Endodermal cell (in vitro differentiated cells): ENCODE measurements at regions not wholly inside any gene's neighbourhood (a gene's known extent, or its start where the extent isn't known, plus 50 kb on each side); places are given as distances from the start of the nearest gene placed in this dataset.
"Not testable (repeated sequence)": the region's sequence is repeated elsewhere in the genome, so short reads cannot be mapped to it uniquely, and the experiment has no call there.

ENCODE experiments used
- DNase-seq: peaks from one replicate; pipeline ENCODE4 v3.0.0-alpha.2; 2017
- H3K27ac ChIP-seq: 2 replicates; pipeline ENCODE4 v1.5.1; 2013; ENCODE audit warnings: mild to moderate bottlenecking, low read depth, low read length, moderate library complexity
- H3K27me3 ChIP-seq: 2 replicates; pipeline ENCODE4 v1.6.1; 2013; ENCODE audit warnings: mild to moderate bottlenecking, low read length, moderate library complexity; ENCODE audit not compliant: insufficient read depth, control insufficient read depth, poor library complexity, severe bottlenecking
- H3K36me3 ChIP-seq: 2 replicates; pipeline ENCODE4 v1.7.0; 2013; ENCODE audit warnings: mild to moderate bottlenecking, low read length, moderate library complexity; ENCODE audit not compliant: control insufficient read depth, insufficient read depth
- H3K4me1 ChIP-seq: one replicate; pipeline ENCODE4 v1.7.0; 2013; ENCODE audit warnings: low read length; ENCODE audit not compliant: control insufficient read depth, insufficient read depth
- H3K4me3 ChIP-seq: 2 replicates; pipeline ENCODE4 v1.5.1; 2013; ENCODE audit warnings: mild to moderate bottlenecking, low read length, moderate library complexity
- H3K9ac ChIP-seq: 2 replicates; pipeline ENCODE4 v1.6.1; 2013; ENCODE audit warnings: mild to moderate bottlenecking, low read length, moderate library complexity; ENCODE audit not compliant: poor library complexity, severe bottlenecking; ENCODE audit errors: extremely low read depth
- H3K9me3 ChIP-seq: 2 replicates; pipeline ENCODE4 v1.6.1; 2013; ENCODE audit warnings: mild to moderate bottlenecking, low read length, moderate library complexity; ENCODE audit not compliant: control insufficient read depth
- H3K27ac Mint-ChIP-seq: 2 replicates; pipeline ENCODE4 v1.8.0; 2020; ENCODE audit warnings: mixed read lengths
- H3K27me3 Mint-ChIP-seq: 2 replicates; pipeline ENCODE4 v1.8.0; 2021; ENCODE audit warnings: mild to moderate bottlenecking, mixed read lengths; ENCODE audit not compliant: insufficient read depth
- H3K36me3 Mint-ChIP-seq: 2 replicates; pipeline ENCODE4 v1.8.0; 2020; ENCODE audit warnings: low read depth, mixed read lengths
- H3K4me1 Mint-ChIP-seq: 2 replicates; pipeline ENCODE4 v1.8.0; 2020; ENCODE audit warnings: mixed read lengths
- H3K4me3 Mint-ChIP-seq: 2 replicates; pipeline ENCODE4 v1.8.0; 2020; ENCODE audit warnings: mild to moderate bottlenecking, moderate library complexity, mixed read lengths
- H3K9me3 Mint-ChIP-seq: 2 replicates; pipeline ENCODE4 v1.8.0; 2020; ENCODE audit warnings: mild to moderate bottlenecking, mixed read lengths
- WGBS, 2 experiments: methylation state at CpG; one replicate each; pipeline versions ENCODE4 v1.1.5 to v1.1.7; 2013; ENCODE audit warnings: missing lambda C conversion rate in 2 of 2, mixed read lengths in 1 of 2; ENCODE audit not compliant: insufficient coverage in 1 of 2, insufficient read length in 1 of 2; 5-methylcytosine and 5-hydroxymethylcytosine counted together
- TF ChIP-seq, protein P1 (sequence below): fragments of 200-600 bp; sonication (generic); conservative IDR thresholded peaks from 2 replicates; pipeline ENCODE4 v1.5.0; 2021; ENCODE audit warnings: antibody characterized with exemption, mild to moderate bottlenecking

DNA sequence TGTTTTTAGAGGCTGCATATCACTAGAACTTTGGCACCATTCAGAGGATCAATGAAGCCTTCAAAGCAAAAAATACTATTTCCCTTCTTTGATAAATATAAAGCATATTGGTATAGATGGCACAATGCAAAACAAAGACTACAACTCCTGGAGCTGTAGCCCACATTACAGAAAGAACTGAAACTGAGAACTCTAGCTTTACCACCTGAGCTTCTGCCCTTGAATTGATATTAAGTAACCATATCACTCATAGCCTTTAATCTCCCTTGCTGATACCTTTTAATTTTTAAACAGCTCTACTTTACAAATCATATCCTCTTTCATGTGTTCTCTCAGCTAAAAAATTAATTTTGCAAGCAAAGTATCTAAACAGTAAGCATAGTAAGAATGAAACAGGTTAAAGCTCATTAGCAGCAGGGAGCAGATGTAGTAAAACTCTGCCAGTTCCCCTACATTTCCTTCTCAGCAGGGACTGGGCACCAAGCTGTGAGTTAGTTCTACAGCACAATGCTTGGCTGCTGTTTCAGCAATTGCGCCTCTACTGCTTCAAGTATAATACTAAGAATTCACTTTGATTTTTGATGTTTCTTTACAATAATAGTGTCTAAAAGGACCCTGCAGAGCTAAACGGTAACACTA lies 97.9 kb upstream of the NANOGP8 start:
- WGBS, 2 experiments, result 0% methylated on average over 1 of the region's 2 CpGs; no CpG with 5 or more reads in 1 of the 2 experiments
- H3K9me3 Mint-ChIP-seq, result peaks cover 3% of the 10 kb centered on the region
- peaks cover 4% of the 10 kb centered on the region for H3K36me3 Mint-ChIP-seq
- Histone ChIP-seq H3K27me3 (no peaks in the 10 kb centered on the region), H3K4me1 (peaks cover 7% of the 10 kb centered on the region), H3K4me3 (no peak overlapping the region), H3K9ac (no peak overlapping the region), H3K27ac (no peak overlapping the region), H3K9me3 (no peaks in the 10 kb centered on the region), H3K36me3 (no peaks in the 10 kb centered on the region)
- TF ChIP-seq, protein P1, sequence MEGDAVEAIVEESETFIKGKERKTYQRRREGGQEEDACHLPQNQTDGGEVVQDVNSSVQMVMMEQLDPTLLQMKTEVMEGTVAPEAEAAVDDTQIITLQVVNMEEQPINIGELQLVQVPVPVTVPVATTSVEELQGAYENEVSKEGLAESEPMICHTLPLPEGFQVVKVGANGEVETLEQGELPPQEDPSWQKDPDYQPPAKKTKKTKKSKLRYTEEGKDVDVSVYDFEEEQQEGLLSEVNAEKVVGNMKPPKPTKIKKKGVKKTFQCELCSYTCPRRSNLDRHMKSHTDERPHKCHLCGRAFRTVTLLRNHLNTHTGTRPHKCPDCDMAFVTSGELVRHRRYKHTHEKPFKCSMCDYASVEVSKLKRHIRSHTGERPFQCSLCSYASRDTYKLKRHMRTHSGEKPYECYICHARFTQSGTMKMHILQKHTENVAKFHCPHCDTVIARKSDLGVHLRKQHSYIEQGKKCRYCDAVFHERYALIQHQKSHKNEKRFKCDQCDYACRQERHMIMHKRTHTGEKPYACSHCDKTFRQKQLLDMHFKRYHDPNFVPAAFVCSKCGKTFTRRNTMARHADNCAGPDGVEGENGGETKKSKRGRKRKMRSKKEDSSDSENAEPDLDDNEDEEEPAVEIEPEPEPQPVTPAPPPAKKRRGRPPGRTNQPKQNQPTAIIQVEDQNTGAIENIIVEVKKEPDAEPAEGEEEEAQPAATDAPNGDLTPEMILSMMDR, result peak; percentile 48
- peak; percentile 87 for DNase-seq
- H3K27me3 Mint-ChIP-seq, result no peaks in the 10 kb centered on the region
- H3K4me1 Mint-ChIP-seq, result peaks cover 47% of the 10 kb centered on the region
- H3K27ac Mint-ChIP-seq, result peak overlapping the region; percentile 68
- no peak overlapping the region for H3K4me3 Mint-ChIP-seq

DNA sequence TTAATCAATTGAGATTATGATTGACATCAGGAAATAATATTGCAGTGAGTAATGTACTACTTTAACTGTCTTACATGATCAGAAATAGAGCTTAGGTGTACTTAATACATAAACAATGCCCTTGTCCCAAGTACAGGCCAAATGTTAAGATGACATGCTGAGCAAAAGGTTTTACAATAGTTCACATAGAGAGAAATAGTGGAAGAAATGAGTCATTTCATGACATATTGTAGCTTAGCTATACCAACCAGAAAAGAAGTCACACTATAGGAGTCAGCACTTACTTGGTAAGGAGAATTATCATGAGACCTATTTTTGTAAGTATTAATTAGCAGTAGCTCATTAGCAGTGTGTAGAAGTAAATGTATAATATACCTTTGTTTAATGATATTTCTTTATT lies 96.4 kb upstream of the NANOGP8 start:
- H3K36me3 Mint-ChIP-seq, result no peaks in the 10 kb centered on the region
- no peaks in the 10 kb centered on the region for H3K36me3 ChIP-seq
- no peak overlapping the region for H3K27ac ChIP-seq
- H3K9me3 ChIP-seq, result no peaks in the 10 kb centered on the region
- H3K4me1 ChIP-seq, result peaks cover 5% of the 10 kb centered on the region
- TF ChIP-seq, protein P1, result no peak
- peaks cover 46% of the 10 kb centered on the region for H3K4me1 Mint-ChIP-seq
- H3K9me3 Mint-ChIP-seq, result no peaks in the 10 kb centered on the region
- H3K27me3 ChIP-seq, result no peaks in the 10 kb centered on the region
- H3K27ac Mint-ChIP-seq, result no peak overlapping the region
- no peaks in the 10 kb centered on the region for H3K27me3 Mint-ChIP-seq
- no peak for DNase-seq
- no peak overlapping the region for H3K4me3 Mint-ChIP-seq
- no peak overlapping the region for H3K4me3 ChIP-seq
- no peak overlapping the region for H3K9ac ChIP-seq

DNA sequence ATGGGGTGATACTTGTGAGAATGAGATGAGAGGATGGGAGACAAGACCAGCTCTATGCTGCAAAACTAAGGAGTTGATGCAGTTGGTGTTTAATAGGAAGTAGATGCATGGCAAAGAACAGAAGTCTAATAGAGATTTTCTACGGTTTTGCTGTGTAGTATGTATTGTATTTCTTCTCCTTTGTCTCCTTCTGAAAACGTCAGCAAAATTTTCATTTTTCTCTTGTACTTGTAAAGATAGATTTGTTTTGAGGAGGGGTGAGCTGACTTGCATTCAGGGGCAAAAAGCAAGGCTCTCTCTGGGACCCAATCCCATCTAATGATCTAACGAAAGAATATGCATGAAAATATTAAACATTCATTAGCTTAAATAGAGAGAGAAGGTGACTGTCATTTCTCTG lies 94.6 kb upstream of the NANOGP8 start:
- Histone ChIP-seq H3K9ac (no peak overlapping the region), H3K27me3 (no peaks in the 10 kb centered on the region), H3K4me1 (peaks cover 4% of the 10 kb centered on the region), H3K9me3 (no peaks in the 10 kb centered on the region), H3K27ac (no peak overlapping the region), H3K4me3 (no peak overlapping the region), H3K36me3 (no peaks in the 10 kb centered on the region)
- Mint-ChIP-seq H3K27me3 (no peaks in the 10 kb centered on the region), H3K36me3 (no peaks in the 10 kb centered on the region), H3K27ac (no peak overlapping the region), H3K4me3 (no peak overlapping the region), H3K9me3 (no peaks in the 10 kb centered on the region), H3K4me1 (peaks cover 35% of the 10 kb centered on the region)
- TF ChIP-seq, protein P1, result no peak
- WGBS, 2 experiments, result 88% methylated on average over 1 of the region's 3 CpGs; no CpG with 5 or more reads in 1 of the 2 experiments
- DNase-seq, result no peak

DNA sequence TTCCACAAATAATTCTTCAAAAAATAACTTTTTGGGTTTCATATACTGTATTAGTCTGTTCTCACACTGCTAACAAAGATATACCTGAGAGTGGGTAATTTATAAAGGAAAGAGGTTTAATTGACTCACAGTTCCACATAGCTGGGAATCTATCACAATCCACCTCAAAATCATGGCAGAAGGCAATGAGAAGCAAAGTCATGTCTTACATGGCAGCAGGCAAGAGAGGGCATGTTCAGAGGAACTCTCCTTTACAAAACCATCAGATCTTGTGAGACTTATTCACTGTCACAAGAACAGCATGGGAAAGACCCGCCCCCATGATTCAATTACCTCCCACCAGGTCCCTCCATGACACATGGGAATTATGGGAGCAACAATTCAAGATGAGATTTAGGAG lies 93.1 kb upstream of the NANOGP8 start:
- not testable (repeated sequence) for H3K4me3 Mint-ChIP-seq, H3K9me3 Mint-ChIP-seq, H3K4me3 ChIP-seq, H3K27ac ChIP-seq, H3K36me3 Mint-ChIP-seq, H3K27ac Mint-ChIP-seq, H3K4me1 ChIP-seq, H3K9ac ChIP-seq, H3K27me3 ChIP-seq, H3K9me3 ChIP-seq, H3K27me3 Mint-ChIP-seq, H3K36me3 ChIP-seq, DNase-seq
- WGBS, 2 experiments, result 80% methylated on average over 1 of the region's 1 CpG; no CpG with 5 or more reads in 1 of the 2 experiments
- peaks cover 22% of the 10 kb centered on the region for H3K4me1 Mint-ChIP-seq
